ENCODE measurements at regions not wholly inside any gene's neighbourhood (a gene's known extent, or its start where the extent isn't known, plus 50 kb on each side); places are given as distances from the start of the nearest gene placed in this dataset.

DNA sequence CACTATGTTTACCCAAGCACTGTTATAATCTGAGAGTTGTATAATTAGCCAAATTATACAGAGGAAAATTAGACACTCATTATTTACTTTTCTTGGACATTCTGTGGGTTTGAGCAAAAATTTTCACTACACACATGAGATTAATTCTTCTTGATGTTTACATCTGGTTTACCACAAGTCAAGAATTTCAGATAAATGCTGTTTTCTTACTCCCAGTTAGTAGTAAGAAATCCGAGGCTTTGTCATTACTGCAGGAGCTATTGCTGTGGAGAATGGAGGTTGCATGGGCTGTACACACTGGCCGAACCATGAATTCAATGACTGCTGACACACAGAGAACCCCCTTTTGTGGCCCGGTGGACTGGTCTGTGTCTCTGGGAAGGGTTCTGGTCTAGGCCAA lies 207.7 kb upstream of the CFAP20DC start:
- no peak for TF ChIP-seq CTCF (IDR thresholded peaks at IDR 0.05)
- TF ChIP-seq POLR2A (IDR thresholded peaks at IDR 0.05) = no peak

Data from lower leg skin (tissue), 3 donors.